GM18511 (cell line): ENCODE measurements at regions not wholly inside any gene's neighbourhood (a gene's known extent, or its start where the extent isn't known, plus 50 kb on each side); places are given as distances from the start of the nearest gene placed in this dataset.
"Not testable (repeated sequence)": the region's sequence is repeated elsewhere in the genome, so short reads cannot be mapped to it uniquely, and the experiment has no call there.

Experiments
- ATAC-seq: cut with Tn5 transposase; IDR thresholded peaks from one replicate; pipeline ENCODE4 v1.9.1; 2021; ENCODE audit warnings: mild to moderate bottlenecking, moderate library complexity; ENCODE audit not compliant: unreplicated experiment

GRCh38 chr5:119694284-119694683 lies 64.9 kb downstream of the FAM170A start:
- no peak for ATAC-seq

- no peak for ATAC-seq
These were observed 76.7 kb downstream of the FAM170A start for GRCh38 chr5:119706049-119706448.

GRCh38 chr5:119708076-119708790 lies 78.9 kb downstream of the FAM170A start:
- no peak for ATAC-seq

- ATAC-seq: no peak
These were observed 92.4 kb downstream of the FAM170A start for GRCh38 chr5:119721775-119722174.

- not testable (repeated sequence) for ATAC-seq
These were observed 95.9 kb downstream of the FAM170A start for GRCh38 chr5:119725291-119725690.

GRCh38 chr5:119726544-119726943 lies 97.2 kb downstream of the FAM170A start:
- no peak for ATAC-seq

GRCh38 chr5:119740225-119740624 lies 110.9 kb downstream of the FAM170A start:
- no peak for ATAC-seq

- no peak for ATAC-seq
These were observed 112.3 kb downstream of the FAM170A start for GRCh38 chr5:119741691-119742090.

- ATAC-seq: no peak
These were observed 113.0 kb downstream of the FAM170A start for GRCh38 chr5:119742311-119742710.

GRCh38 chr5:119743927-119744326 lies 114.6 kb downstream of the FAM170A start:
- peak; percentile 91 for ATAC-seq

GRCh38 chr5:119745976-119746375 lies 116.6 kb downstream of the FAM170A start:
- no peak for ATAC-seq

GRCh38 chr5:119746984-119747383 lies 117.6 kb downstream of the FAM170A start:
- no peak for ATAC-seq

GRCh38 chr5:119750887-119751733 lies 121.8 kb downstream of the FAM170A start:
- ATAC-seq: no peak

- ATAC-seq: no peak
These were observed 122.4 kb downstream of the FAM170A start for GRCh38 chr5:119751734-119752094.

- no peak for ATAC-seq
These were observed 123.8 kb downstream of the FAM170A start for GRCh38 chr5:119752921-119753886.

- ATAC-seq: not testable (repeated sequence)
These were observed 125.5 kb downstream of the FAM170A start for GRCh38 chr5:119754825-119755224.

GRCh38 chr5:119757276-119757675 lies 127.9 kb downstream of the FAM170A start:
- no peak for ATAC-seq

GRCh38 chr5:119769695-119770693 lies 140.6 kb downstream of the FAM170A start:
- ATAC-seq: not testable (repeated sequence)

- ATAC-seq: not testable (repeated sequence)
These were observed 150.8 kb downstream of the FAM170A start for GRCh38 chr5:119780145-119780544.

GRCh38 chr5:119785057-119785456 lies 155.7 kb downstream of the FAM170A start:
- ATAC-seq: no peak
